ENCODE measurements at regions not wholly inside any gene's neighbourhood (a gene's known extent, or its start where the extent isn't known, plus 50 kb on each side); places are given as distances from the start of the nearest gene placed in this dataset.
"Not testable (repeated sequence)": the region's sequence is repeated elsewhere in the genome, so short reads cannot be mapped to it uniquely, and the experiment has no call there.

GRCh38 chr16:52171481-52171880, 375.5 kb downstream of the TOX3 start:
- Mint-ChIP-seq H3K27me3 (ENCODE audit: low read depth in 3 of 3) (peaks cover 0 to 4% (median 3%) of the 10 kb centered on the region in 3 donors), H3K4me1 (no peaks in the 10 kb centered on the region), H3K9me3 (peaks cover 0 to 15% (median 8%) of the 10 kb centered on the region in 6 donors)

GRCh38 chr16:52167328-52167727, 379.6 kb downstream of the TOX3 start:
- no peak overlapping the region for H3K4me3 Mint-ChIP-seq
- H3K27ac Mint-ChIP-seq: no peak overlapping the region
- no peaks in the 10 kb centered on the region for H3K36me3 Mint-ChIP-seq
- peaks cover 0 to 4% (median 2%) of the 10 kb centered on the region in 3 donors for H3K27me3 Mint-ChIP-seq (ENCODE audit: low read depth in 3 of 3)
- DNase-seq: no peak
- H3K4me1 Mint-ChIP-seq: no peaks in the 10 kb centered on the region
- peaks cover 0 to 15% (median 5%) of the 10 kb centered on the region in 6 donors for H3K9me3 Mint-ChIP-seq

More at GRCh38 chr16:52171481-52171880, 375.5 kb downstream of the TOX3 start:
- Mint-ChIP-seq H3K36me3 (no peaks in the 10 kb centered on the region), H3K4me3 (no peak overlapping the region), H3K27ac (no peak overlapping the region)
- no peak for DNase-seq

DNA sequence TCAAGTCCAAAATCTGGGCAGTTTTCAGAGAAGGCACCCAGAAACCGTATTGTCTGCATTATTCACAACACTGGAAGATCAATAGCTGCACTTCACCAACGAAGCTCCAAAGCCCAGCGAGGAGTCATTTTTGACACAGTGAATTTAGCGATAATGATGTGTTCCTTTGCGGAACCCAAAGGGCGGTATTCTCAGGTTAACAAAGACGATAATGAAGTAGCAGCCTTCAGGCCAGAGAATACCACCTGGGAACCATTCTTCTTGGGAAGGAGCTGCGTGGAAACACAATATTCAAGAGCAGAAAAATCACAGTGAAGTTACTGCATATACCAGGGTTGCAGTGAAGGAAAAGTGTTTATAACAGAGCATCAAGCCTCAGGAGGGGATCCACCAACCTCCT, 381.0 kb downstream of the TOX3 start:
- Mint-ChIP-seq H3K9me3 (peaks cover 0 to 17% (median 10%) of the 10 kb centered on the region in 6 donors), H3K4me1 (no peaks in the 10 kb centered on the region), H3K27ac (no peak overlapping the region), H3K36me3 (no peaks in the 10 kb centered on the region), H3K27me3 (ENCODE audit: low read depth in 3 of 3) (peaks cover 0 to 4% (median 2%) of the 10 kb centered on the region in 3 donors), H3K4me3 (no peak overlapping the region)
- DNase-seq: no peak

GRCh38 chr16:52149003-52149402, 397.9 kb downstream of the TOX3 start:
- Mint-ChIP-seq H3K4me3 (no peak overlapping the region), H3K9me3 (peaks cover 0 to 5% (median under 1%) of the 10 kb centered on the region in 6 donors), H3K27me3 (ENCODE audit: low read depth in 3 of 3) (peaks cover 0 to 5% (median 0%) of the 10 kb centered on the region in 3 donors), H3K4me1 (no peaks in the 10 kb centered on the region), H3K27ac (no peak overlapping the region), H3K36me3 (no peaks in the 10 kb centered on the region)
- DNase-seq: no peak

DNA sequence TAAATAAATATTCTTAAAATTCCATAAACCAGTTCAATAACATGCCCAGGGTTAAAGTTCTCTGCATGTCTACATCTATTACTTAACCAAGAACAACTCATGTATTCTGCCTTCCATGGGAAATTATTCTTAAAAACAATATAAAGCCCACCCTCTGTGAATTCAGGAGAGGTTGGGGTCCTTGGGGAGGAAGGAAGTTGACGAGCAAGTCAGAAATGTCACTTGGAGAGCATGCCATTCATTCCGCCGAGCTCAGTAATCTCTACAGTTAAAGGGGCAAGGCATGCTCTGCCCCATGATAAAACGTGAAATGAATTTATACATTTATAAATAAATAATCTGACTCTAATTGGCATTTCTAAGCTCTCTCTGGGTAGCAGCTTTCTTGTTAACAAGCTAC, 405.1 kb downstream of the TOX3 start:
- no peaks in the 10 kb centered on the region for H3K36me3 Mint-ChIP-seq

GRCh38 chr16:52128361-52128760, 418.6 kb downstream of the TOX3 start:
- Mint-ChIP-seq H3K4me3 (no peak overlapping the region), H3K27ac (no peak overlapping the region), H3K27me3 (ENCODE audit: low read depth in 3 of 3) (peaks cover 0 to 5% (median 5%) of the 10 kb centered on the region in 3 donors), H3K4me1 (no peaks in the 10 kb centered on the region), H3K36me3 (no peaks in the 10 kb centered on the region), H3K9me3 (peaks cover 0 to 13% (median 7%) of the 10 kb centered on the region in 6 donors)
- DNase-seq: no peak

More for the DNA sequence above, 405.1 kb downstream of the TOX3 start:
- peaks cover 0 to 33% (median 5%) of the 10 kb centered on the region in 6 donors for H3K9me3 Mint-ChIP-seq
- no peaks in the 10 kb centered on the region for H3K4me1 Mint-ChIP-seq
- no peak overlapping the region for H3K27ac Mint-ChIP-seq
- peaks cover 0 to 7% (median 0%) of the 10 kb centered on the region in 3 donors for H3K27me3 Mint-ChIP-seq (ENCODE audit: low read depth in 3 of 3)
- no peak for DNase-seq
- no peak overlapping the region for H3K4me3 Mint-ChIP-seq

- H3K36me3 Mint-ChIP-seq: no peaks in the 10 kb centered on the region
- no peak overlapping the region for H3K27ac Mint-ChIP-seq
- H3K4me1 Mint-ChIP-seq: no peaks in the 10 kb centered on the region
- H3K9me3 Mint-ChIP-seq: peaks cover 2 to 21% (median 7%) of the 10 kb centered on the region in 6 donors
- no peak overlapping the region for H3K4me3 Mint-ChIP-seq
- peaks cover 0 to 5% (median 4%) of the 10 kb centered on the region in 3 donors for H3K27me3 Mint-ChIP-seq (ENCODE audit: low read depth in 3 of 3)
- no peak for DNase-seq
These were observed 423.1 kb downstream of the TOX3 start for GRCh38 chr16:52123842-52124241.

GRCh38 chr16:52123061-52123839, 423.7 kb downstream of the TOX3 start:
- Mint-ChIP-seq H3K27ac (no peak overlapping the region), H3K36me3 (no peaks in the 10 kb centered on the region), H3K27me3 (ENCODE audit: low read depth in 3 of 3) (peaks cover 0 to 5% (median 4%) of the 10 kb centered on the region in 3 donors)

GRCh38 chr16:52117171-52117570, 429.8 kb downstream of the TOX3 start:
- H3K36me3 Mint-ChIP-seq: no peaks in the 10 kb centered on the region
- H3K4me3 Mint-ChIP-seq: no peak overlapping the region
- H3K9me3 Mint-ChIP-seq: peaks cover 2 to 30% (median 13%) of the 10 kb centered on the region in 6 donors
- no peaks in the 10 kb centered on the region for H3K4me1 Mint-ChIP-seq
- no peaks in the 10 kb centered on the region for H3K27me3 Mint-ChIP-seq (ENCODE audit: low read depth in 3 of 3)
- DNase-seq: no peak
- no peak overlapping the region for H3K27ac Mint-ChIP-seq

More at GRCh38 chr16:52123061-52123839, 423.7 kb downstream of the TOX3 start:
- no peak for DNase-seq
- no peak overlapping the region for H3K4me3 Mint-ChIP-seq
- no peaks in the 10 kb centered on the region for H3K4me1 Mint-ChIP-seq
- peaks cover 2 to 22% (median 7%) of the 10 kb centered on the region in 6 donors for H3K9me3 Mint-ChIP-seq

- H3K27ac Mint-ChIP-seq: no peak overlapping the region
- H3K27me3 Mint-ChIP-seq (ENCODE audit: low read depth in 3 of 3): no peaks in the 10 kb centered on the region
- peaks cover 4 to 19% (median 9%) of the 10 kb centered on the region in 6 donors for H3K9me3 Mint-ChIP-seq
These were observed 432.6 kb downstream of the TOX3 start for GRCh38 chr16:52114379-52114778.

DNA sequence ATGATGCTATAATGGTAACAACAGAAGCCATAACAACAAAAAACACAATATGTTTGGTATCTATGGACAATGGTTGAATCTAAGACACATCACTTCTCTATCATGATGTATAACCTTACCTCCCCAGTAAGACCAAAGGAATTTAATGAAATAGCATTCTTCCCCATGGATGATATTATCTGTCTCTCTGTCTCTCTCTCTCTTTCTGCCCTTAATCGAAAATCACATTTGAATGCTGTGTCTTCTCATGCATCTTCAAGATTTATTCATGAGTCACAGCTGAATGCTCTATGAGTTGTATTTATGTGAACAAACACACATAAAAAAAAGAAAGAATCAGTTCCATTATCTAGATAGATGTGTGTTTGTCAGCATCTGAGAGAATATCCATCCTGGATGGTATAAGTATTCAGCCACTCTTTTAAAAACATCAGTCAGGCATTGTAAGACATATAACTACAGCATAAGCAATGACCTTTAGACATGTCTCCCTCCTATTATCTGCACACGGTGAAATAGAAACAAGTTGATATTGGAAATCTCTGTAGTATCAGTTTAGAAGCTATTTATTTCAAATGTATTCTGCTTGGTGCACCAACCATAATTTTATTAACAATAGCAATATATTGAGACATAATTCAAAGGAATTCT, 433.3 kb downstream of the TOX3 start:
- no peak overlapping the region for H3K4me3 Mint-ChIP-seq
- H3K36me3 Mint-ChIP-seq: no peaks in the 10 kb centered on the region
- no peaks in the 10 kb centered on the region for H3K4me1 Mint-ChIP-seq
- no peak overlapping the region for H3K27ac Mint-ChIP-seq
- no peaks in the 10 kb centered on the region for H3K27me3 Mint-ChIP-seq (ENCODE audit: low read depth in 3 of 3)
- H3K9me3 Mint-ChIP-seq: peaks cover 4 to 15% (median 9%) of the 10 kb centered on the region in 6 donors
- DNase-seq: no peak

More at GRCh38 chr16:52114379-52114778, 432.6 kb downstream of the TOX3 start:
- DNase-seq: no peak
- H3K36me3 Mint-ChIP-seq: no peaks in the 10 kb centered on the region
- no peak overlapping the region for H3K4me3 Mint-ChIP-seq
- H3K4me1 Mint-ChIP-seq: no peaks in the 10 kb centered on the region

- not testable (repeated sequence) for H3K36me3 Mint-ChIP-seq; H3K27me3 Mint-ChIP-seq (ENCODE audit: low read depth in 3 of 3); DNase-seq; H3K27ac Mint-ChIP-seq; H3K4me1 Mint-ChIP-seq; H3K4me3 Mint-ChIP-seq
- peaks cover 1 to 33% (median 3%) of the 10 kb centered on the region in 6 donors for H3K9me3 Mint-ChIP-seq
These were observed 441.9 kb downstream of the TOX3 start for GRCh38 chr16:52104993-52105392.

DNA sequence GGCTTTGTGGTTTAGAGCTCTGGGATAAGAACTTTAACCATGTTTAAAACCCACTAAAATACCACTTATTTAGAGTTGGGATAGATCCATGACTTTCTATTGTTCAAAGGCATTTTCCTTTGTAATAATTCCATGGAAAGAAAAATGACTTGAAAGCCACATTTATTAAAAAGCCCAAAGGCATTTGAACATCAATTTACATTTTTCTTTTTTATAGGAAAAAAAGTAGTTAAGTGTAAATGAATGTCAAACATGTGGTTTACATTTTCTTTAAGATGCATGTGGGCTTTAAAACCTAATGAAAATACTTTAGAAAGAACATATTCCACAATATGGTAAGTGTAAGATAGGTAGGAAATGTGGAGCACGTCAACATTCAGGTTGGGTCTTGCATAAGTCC, 443.2 kb downstream of the TOX3 start:
- peaks cover 0 to 5% (median 0%) of the 10 kb centered on the region in 3 donors for H3K27me3 Mint-ChIP-seq (ENCODE audit: low read depth in 3 of 3)
- no peak overlapping the region for H3K27ac Mint-ChIP-seq
- no peak for DNase-seq
- no peak overlapping the region for H3K4me3 Mint-ChIP-seq
- H3K36me3 Mint-ChIP-seq: peaks cover 0 to 4% (median 0%) of the 10 kb centered on the region in 3 donors
- peaks cover 1 to 36% (median 2%) of the 10 kb centered on the region in 6 donors for H3K9me3 Mint-ChIP-seq
- no peaks in the 10 kb centered on the region for H3K4me1 Mint-ChIP-seq

DNA sequence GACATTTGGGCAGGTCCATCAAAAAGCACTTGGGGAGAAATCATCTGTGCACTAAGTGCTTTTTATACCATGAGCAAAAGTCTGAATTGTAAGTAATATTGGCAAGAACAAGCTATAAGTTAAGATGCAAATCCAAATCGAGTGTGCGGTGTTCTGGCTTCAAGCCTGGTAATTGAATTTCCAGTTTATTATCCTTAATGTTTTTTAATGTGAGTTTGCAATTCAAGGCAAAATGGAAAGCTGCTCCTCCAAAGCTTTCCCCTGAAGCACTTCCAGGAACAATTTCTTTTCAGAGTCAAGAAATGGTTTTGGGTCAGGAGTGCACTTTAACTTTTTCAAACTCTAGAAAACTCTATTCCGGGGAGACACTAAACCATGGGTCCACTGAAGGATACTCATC, 445.7 kb downstream of the TOX3 start:
- Mint-ChIP-seq H3K27me3 (ENCODE audit: low read depth in 3 of 3) (peaks cover 0 to 2% (median 0%) of the 10 kb centered on the region in 3 donors), H3K4me3 (no peak overlapping the region), H3K9me3 (peaks cover 1 to 33% (median 2%) of the 10 kb centered on the region in 6 donors), H3K27ac (no peak overlapping the region), H3K36me3 (peaks cover 0 to 4% (median 0%) of the 10 kb centered on the region in 3 donors), H3K4me1 (no peaks in the 10 kb centered on the region)
- DNase-seq: no peak

All from immature natural killer cell (primary cell).